ENCODE measurements at regions not wholly inside any gene's neighbourhood (a gene's known extent, or its start where the extent isn't known, plus 50 kb on each side); places are given as distances from the start of the nearest gene placed in this dataset.

DNA sequence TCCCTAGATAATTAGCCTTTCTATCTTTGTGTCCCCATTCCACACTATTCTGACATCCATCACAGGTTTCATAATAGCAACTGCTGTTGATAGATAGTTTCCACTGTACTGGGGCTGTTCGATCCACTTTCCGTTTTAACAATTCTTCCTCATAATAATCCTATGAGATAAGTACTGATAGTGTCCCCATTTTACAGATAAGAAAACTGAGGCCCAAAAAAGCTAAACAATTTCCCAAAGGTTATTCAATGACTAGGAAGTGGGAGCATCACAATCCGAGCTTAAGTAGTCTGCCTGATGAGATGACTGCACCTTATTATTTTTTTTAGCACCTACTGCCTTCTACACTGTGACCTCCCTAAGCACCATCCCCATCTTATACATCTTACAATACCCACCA lies 569.2 kb downstream of the STK39 start:
- TF ChIP-seq, protein P1, sequence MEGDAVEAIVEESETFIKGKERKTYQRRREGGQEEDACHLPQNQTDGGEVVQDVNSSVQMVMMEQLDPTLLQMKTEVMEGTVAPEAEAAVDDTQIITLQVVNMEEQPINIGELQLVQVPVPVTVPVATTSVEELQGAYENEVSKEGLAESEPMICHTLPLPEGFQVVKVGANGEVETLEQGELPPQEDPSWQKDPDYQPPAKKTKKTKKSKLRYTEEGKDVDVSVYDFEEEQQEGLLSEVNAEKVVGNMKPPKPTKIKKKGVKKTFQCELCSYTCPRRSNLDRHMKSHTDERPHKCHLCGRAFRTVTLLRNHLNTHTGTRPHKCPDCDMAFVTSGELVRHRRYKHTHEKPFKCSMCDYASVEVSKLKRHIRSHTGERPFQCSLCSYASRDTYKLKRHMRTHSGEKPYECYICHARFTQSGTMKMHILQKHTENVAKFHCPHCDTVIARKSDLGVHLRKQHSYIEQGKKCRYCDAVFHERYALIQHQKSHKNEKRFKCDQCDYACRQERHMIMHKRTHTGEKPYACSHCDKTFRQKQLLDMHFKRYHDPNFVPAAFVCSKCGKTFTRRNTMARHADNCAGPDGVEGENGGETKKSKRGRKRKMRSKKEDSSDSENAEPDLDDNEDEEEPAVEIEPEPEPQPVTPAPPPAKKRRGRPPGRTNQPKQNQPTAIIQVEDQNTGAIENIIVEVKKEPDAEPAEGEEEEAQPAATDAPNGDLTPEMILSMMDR (IDR thresholded peaks at IDR 0.05 in 4 of 5, conservative IDR thresholded peaks at IDR 0.05 in 1 of 5), result no peak
- no peak for TF ChIP-seq POLR2A (IDR thresholded peaks at IDR 0.05)

Data from gastrocnemius medialis (tissue), 4 donors.